GM12892 (cell line): ENCODE measurements at regions not wholly inside any gene's neighbourhood (a gene's known extent, or its start where the extent isn't known, plus 50 kb on each side); places are given as distances from the start of the nearest gene placed in this dataset.

Experiments used
- POLR2A ChIP-seq: IDR thresholded peaks from 2 replicates; pipeline ENCODE4 v1.6.1; 2011; ENCODE audit warnings: low read depth, low read length, control low read depth
- POLR2AphosphoS5 ChIP-seq: IDR thresholded peaks from 2 replicates; pipeline ENCODE4 v1.6.1; 2011; ENCODE audit warnings: low read depth, low read length, control low read depth

DNA sequence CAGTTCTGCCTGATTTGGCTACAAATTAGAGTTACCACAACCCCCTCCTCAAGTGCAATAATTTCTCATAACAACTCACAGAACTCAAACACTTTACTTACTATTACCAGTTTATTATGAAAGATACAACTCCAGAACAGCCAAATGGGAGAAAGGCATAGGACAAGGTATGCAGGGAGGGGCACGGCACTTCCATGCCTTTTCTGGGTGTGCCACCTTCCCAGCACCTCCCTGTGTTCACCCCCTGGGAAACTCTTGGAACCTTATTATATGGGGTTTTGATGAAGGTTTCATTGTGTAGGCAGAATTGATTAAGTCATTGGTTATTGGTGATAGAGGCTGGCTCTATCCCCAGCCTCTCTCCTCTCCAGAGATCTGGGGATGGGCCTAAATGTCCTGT lies 66.6 kb upstream of the RAP2B start:
- TF ChIP-seq POLR2AphosphoS5 (no peak), POLR2A (no peak)
